ENCODE measurements at regions not wholly inside any gene's neighbourhood (a gene's known extent, or its start where the extent isn't known, plus 50 kb on each side); places are given as distances from the start of the nearest gene placed in this dataset.

DNA sequence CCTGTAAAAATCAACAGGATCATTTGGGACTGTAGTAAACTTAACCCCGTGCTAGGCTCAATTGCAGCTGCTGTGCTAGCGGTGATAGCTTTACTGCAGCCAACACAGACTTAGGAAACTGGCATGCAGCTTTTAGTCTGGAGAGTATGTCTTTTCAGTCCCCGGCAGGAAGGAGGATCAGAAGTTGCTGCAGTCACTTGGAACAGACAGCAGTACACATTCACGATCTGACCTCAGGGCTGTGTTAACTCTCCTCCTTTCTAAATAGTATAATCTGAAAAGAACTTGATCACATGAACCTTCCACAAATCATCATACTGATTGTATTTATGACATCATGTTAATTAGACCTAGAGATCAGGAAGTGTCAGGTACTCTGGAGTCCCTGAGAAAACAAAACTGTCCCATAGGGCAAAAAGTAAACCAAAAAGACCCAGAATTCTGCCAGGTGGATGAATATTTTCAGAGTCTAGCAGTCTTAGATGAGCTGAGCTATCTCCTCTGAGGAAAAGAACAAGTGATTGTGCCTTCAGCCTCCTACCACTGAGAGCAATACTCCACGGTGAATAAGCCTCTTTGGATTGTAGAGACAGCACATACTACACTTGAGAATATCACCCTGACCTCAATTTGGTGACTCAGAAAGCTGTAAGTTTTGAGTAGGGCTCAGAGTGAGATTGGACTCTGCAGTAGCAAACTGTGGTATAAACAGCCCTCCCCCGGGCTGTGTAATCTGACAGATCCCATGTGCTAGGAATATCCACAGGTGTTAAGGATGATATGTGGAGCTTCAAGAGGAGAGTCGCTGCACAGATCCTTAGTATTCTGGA is 181.0 kb upstream of the GPR12 start:
- in situ Hi-C loops (cut with MboI): loop anchor here (25.0 kb wide), 2 partner anchors 754 to 896 kb away; no protein-coding TSS in a partner anchor

DNA sequence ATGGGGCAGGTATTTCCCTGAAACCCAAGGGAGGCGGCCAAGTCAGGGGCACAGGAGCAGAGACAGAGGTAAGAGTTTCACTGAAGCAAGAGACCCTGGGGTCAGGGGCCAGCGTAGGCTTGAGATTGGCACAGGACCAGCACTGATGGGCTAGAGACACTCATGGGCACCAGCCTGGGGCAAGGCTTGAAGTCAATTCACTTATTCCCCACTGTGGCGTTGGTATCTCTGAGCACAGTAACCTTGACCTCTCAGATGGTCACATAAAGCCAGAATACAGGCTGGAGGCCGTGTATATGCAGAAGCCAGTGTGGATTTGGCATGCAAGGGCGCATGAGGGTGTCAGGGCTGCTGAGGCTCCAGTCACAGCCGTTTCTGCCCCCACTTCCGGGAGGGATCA is 173.5 kb upstream of the GPR12 start:
- intact Hi-C loops (cut with micrococcal nuclease): no loop called here
- H3K27ac ChIP-seq (ENCODE audit: extremely low read depth, low read depth, low read length): no peak overlapping the region
- no peak for TF ChIP-seq TEAD4 (IDR thresholded peaks at IDR 0.05; ENCODE audit: low read length)
- TF ChIP-seq TEAD4 (CRISPR knock-in tag; IDR thresholded peaks at IDR 0.05; ENCODE audit: borderline replicate concordance): no peak
- TF ChIP-seq POLR2A (conservative IDR thresholded peaks at IDR 0.05): no peak
- no peak for TF ChIP-seq RUNX1 (IDR thresholded peaks at IDR 0.05; ENCODE audit: low read depth)
- no peak for TF ChIP-seq PCBP2 (IDR thresholded peaks at IDR 0.05; ENCODE audit: low read depth, low read length, poor library complexity, severe bottlenecking)
- no peak for TF ChIP-seq ZNF184 (CRISPR knock-in tag; IDR thresholded peaks at IDR 0.05)
- TF ChIP-seq ZNF239 (CRISPR knock-in tag; IDR thresholded peaks at IDR 0.05): no peak
- no peak for TF ChIP-seq CTBP1 (IDR thresholded peaks at IDR 0.05; ENCODE audit: borderline replicate concordance)
- TF ChIP-seq MYNN (IDR thresholded peaks at IDR 0.05): no peak
- no peak for TF ChIP-seq MYNN (CRISPR knock-in tag; IDR thresholded peaks at IDR 0.05)
- TF ChIP-seq ZNF41 (CRISPR knock-in tag; conservative IDR thresholded peaks at IDR 0.05): no peak
- no peak for FAIRE-seq
- no peaks in the 10 kb centered on the region for H3K9me1 ChIP-seq (ENCODE audit: control insufficient read depth, insufficient read depth, low read length)
- H3K9me3 ChIP-seq (replicated peaks; ENCODE audit: control insufficient read depth, insufficient read depth, low read depth, low read length): no peaks in the 10 kb centered on the region
- no peak for DNase-seq (ENCODE audit: extremely low read depth in 1 of 4, low spot score in 3 of 4)
- H3K4me1 ChIP-seq (replicated peaks in 1 of 2; ENCODE audit: control insufficient read depth in 2 of 2, insufficient read depth in 2 of 2, low read length in 2 of 2): no peaks in the 10 kb centered on the region; a peak in 1 of 5 replicates
- BruUV-seq (replicated peaks): no TSS peak
- WGBS (ENCODE audit: insufficient coverage, low coverage, missing lambda C conversion rate): 6% methylated on average over 5 of the region's 7 CpGs
- H3K27me3 ChIP-seq (ENCODE audit: control insufficient read depth in 2 of 2, insufficient read depth in 2 of 2, low read length in 2 of 2): no peaks in the 10 kb centered on the region
- ATAC-seq: no peak
- in situ Hi-C loops (cut with MboI): loop anchor here (10.0 to 25.0 kb wide), 3 partner anchors 229 to 903 kb away; no protein-coding TSS in a partner anchor
- ChIA-PET CTCF (ENCODE audit: low intra/inter-chr PET ratio) (no interaction called here), POLR2A (no interaction called here)
- H2AFZ ChIP-seq (ENCODE audit: low read depth, low read length): no peak overlapping the region
- no peak overlapping the region for H3K4me2 ChIP-seq (ENCODE audit: insufficient read depth, low read length)
- no peaks in the 10 kb centered on the region for H3K79me2 ChIP-seq (ENCODE audit: control insufficient read depth, insufficient read depth, low read length)
- no peaks in the 10 kb centered on the region for H4K20me1 ChIP-seq (replicated peaks; ENCODE audit: control insufficient read depth, insufficient read depth, low read length)
- no peak overlapping the region for H3K4me3 ChIP-seq
- no peaks in the 10 kb centered on the region for H3K36me3 ChIP-seq (ENCODE audit: control insufficient read depth, insufficient read depth, low read length)
- H3K9ac ChIP-seq (ENCODE audit: insufficient read depth in 1 of 2, low read depth in 2 of 2, low read length in 2 of 2): no peak overlapping the region

More for the DNA sequence above, 181.0 kb upstream of the GPR12 start:
- H3K9me3 ChIP-seq (replicated peaks; ENCODE audit: control insufficient read depth, insufficient read depth, low read depth, low read length): no peaks in the 10 kb centered on the region
- CTCF ChIA-PET (ENCODE audit: low intra/inter-chr PET ratio): no interaction called here
- H3K4me1 ChIP-seq (replicated peaks in 1 of 2; ENCODE audit: control insufficient read depth in 2 of 2, insufficient read depth in 2 of 2, low read length in 2 of 2): no peaks in the 10 kb centered on the region; a peak in 1 of 5 replicates
- no peak overlapping the region for H3K9ac ChIP-seq (ENCODE audit: insufficient read depth in 1 of 2, low read depth in 2 of 2, low read length in 2 of 2)
- no peak overlapping the region for H2AFZ ChIP-seq (ENCODE audit: low read depth, low read length)
- peaks cover 0 to 4% of the 10 kb centered on the region in 2 experiments; a peak in 1 of 5 replicates for H3K27me3 ChIP-seq (ENCODE audit: control insufficient read depth in 2 of 2, insufficient read depth in 2 of 2, low read length in 2 of 2)
- POLR2A ChIA-PET: no interaction called here
- H3K4me2 ChIP-seq (ENCODE audit: insufficient read depth, low read length): no peak overlapping the region
- WGBS (ENCODE audit: insufficient coverage, low coverage, missing lambda C conversion rate): 3% methylated on average over 7 of the region's 7 CpGs
- no peak overlapping the region for H3K27ac ChIP-seq (ENCODE audit: extremely low read depth, low read depth, low read length)
- intact Hi-C loops (cut with micrococcal nuclease): no loop called here
- H4K20me1 ChIP-seq (replicated peaks; ENCODE audit: control insufficient read depth, insufficient read depth, low read length): no peaks in the 10 kb centered on the region
- no peak for DNase-seq (ENCODE audit: extremely low read depth in 1 of 4, low spot score in 3 of 4)
- ATAC-seq: peak; percentile 57; the same call in 2 of the 3 replicates
- H3K4me3 ChIP-seq: no peak overlapping the region
- no peaks in the 10 kb centered on the region for H3K79me2 ChIP-seq (ENCODE audit: control insufficient read depth, insufficient read depth, low read length)
- H3K9me1 ChIP-seq (ENCODE audit: control insufficient read depth, insufficient read depth, low read length): no peaks in the 10 kb centered on the region
- no TSS peak for BruUV-seq (replicated peaks)
- no peak for FAIRE-seq
- no peaks in the 10 kb centered on the region for H3K36me3 ChIP-seq (ENCODE audit: control insufficient read depth, insufficient read depth, low read length)
- 0 out of 2 replicates have a peak, but pooled peaks have one; percentile 16 for TF ChIP-seq TCF3 (CRISPR knock-in tag; IDR thresholded peaks at IDR 0.05)
- TF ChIP-seq EWSR1 (IDR thresholded peaks at IDR 0.05; ENCODE audit: borderline replicate concordance, low read depth, partially characterized antibody): no peak
- TF ChIP-seq CBFA2T3 (IDR thresholded peaks at IDR 0.05): peak; percentile 39

Measured in K562 (cell line).